HCT116 (cell line): ENCODE measurements at regions not wholly inside any gene's neighbourhood (a gene's known extent, or its start where the extent isn't known, plus 50 kb on each side); places are given as distances from the start of the nearest gene placed in this dataset.

ENCODE experiments used
- ATAC-seq: fragments of 200-7000 bp; cut with Tn5 transposase; 2 replicates; pipeline ENCODE4 v1.9.1; 2020; ENCODE audit warnings: mild to moderate bottlenecking, moderate library complexity
- BruUV-seq: library from RNA; stranded (reverse); fragments of 400-500 nt; replicated peaks from 2 replicates; lab custom pipeline; 2021; lab: Mats Ljungman, UMichigan
- CTCF ChIA-PET: fragments of 300-600 bp; sonication (Branson Sonifier 250); formaldehyde crosslinking; loops from one replicate; lab custom pipeline; 2021; ENCODE audit warnings: antibody characterized with exemption; lab: Charles Lee
- POLR2A ChIA-PET: fragments of 300-600, 350-600 bp; sonication (Branson Sonifier 250); formaldehyde crosslinking; loops from one replicate; lab custom pipeline; 2021; ENCODE audit warnings: antibody characterized with exemption; lab: Charles Lee
- RAD21 ChIA-PET, 2 experiments: fragments of 300-600 bp; sonication (Branson Sonifier 250); formaldehyde crosslinking; loops; one replicate each; lab custom pipeline; 2023; ENCODE audit warnings: low total read pairs in 2 of 2; ENCODE audit not compliant: uncharacterized antibody in 2 of 2, unreplicated experiment in 2 of 2, low non-redundant PET in 1 of 2; lab: Charles Lee
- DNase-seq: peaks from one replicate; pipeline ENCODE4 v3.0.0-alpha.2; 2010; ENCODE audit warnings: low read depth, low spot score
- H2AFZ ChIP-seq: fragments of 200-600 bp; shearing (Covaris generic), sonication (generic); 2 replicates; pipeline ENCODE4 v1.6.1; 2017; ENCODE audit warnings: low read depth, mixed run types, mixed read lengths, antibody characterized with exemption, low read length; ENCODE audit not compliant: poor library complexity, severe bottlenecking
- H3K27ac ChIP-seq: 2 replicates; pipeline ENCODE4 v1.5.1; 2012; ENCODE audit warnings: low read depth, low read length
- H3K27me3 ChIP-seq: fragments of 200-600 bp; sonication (generic); 2 replicates; pipeline ENCODE4 v1.6.1; 2016; ENCODE audit warnings: mixed run types, low read length, mixed read lengths; ENCODE audit not compliant: insufficient read depth
- H3K36me3 ChIP-seq, 2 experiments: fragments of 200-500 bp in 1 of 2; fragments of 200-600 bp in 1 of 2; sonication (Bioruptor generic) in 1 of 2; sonication (generic) in 1 of 2; 2 replicates each; pipeline versions ENCODE4 v1.5.1 to v1.6.1; 2014 to 2016; ENCODE audit warnings: low read length in 2 of 2, inconsistent platforms in 1 of 2, mixed read lengths in 1 of 2, mixed run types in 1 of 2; ENCODE audit not compliant: insufficient read depth in 2 of 2, control insufficient read depth in 1 of 2
- H3K4me1 ChIP-seq, 2 experiments: fragments of 200-600 bp in 1 of 2; sonication (generic) in 1 of 2; 2 replicates each; pipeline versions ENCODE4 v1.5.1 to v1.6.1; 2012 to 2017; ENCODE audit warnings: low read length in 2 of 2, inconsistent platforms in 1 of 2, mild to moderate bottlenecking in 1 of 2, mixed read lengths in 1 of 2, mixed run types in 1 of 2, moderate library complexity in 1 of 2; ENCODE audit not compliant: insufficient read depth in 2 of 2, control insufficient read depth in 1 of 2
- H3K4me2 ChIP-seq: fragments of 200-600 bp; sonication (generic); 2 replicates; pipeline ENCODE4 v1.6.1; 2017; ENCODE audit warnings: mixed run types, low read length, mixed read lengths
- H3K4me3 ChIP-seq, 2 experiments: fragments of 200-600 bp in 1 of 2; sonication (generic) in 1 of 2; replicated peaks in 1 of 2; 2 replicates each; pipeline ENCODE4 v1.5.1; 2011 to 2016; ENCODE audit warnings: low read length in 2 of 2, control low read depth in 1 of 2, low read depth in 1 of 2, mild to moderate bottlenecking in 1 of 2, mixed read lengths in 1 of 2, mixed run types in 1 of 2
- H3K79me2 ChIP-seq: fragments of 200-600 bp; sonication (generic); 2 replicates; pipeline ENCODE4 v1.6.1; 2017; ENCODE audit warnings: mild to moderate bottlenecking, mixed run types, low read length, moderate library complexity, mixed read lengths; ENCODE audit not compliant: insufficient read depth
- H3K9ac ChIP-seq: fragments of 200-600 bp; sonication (generic); 2 replicates; pipeline ENCODE4 v1.6.1; 2016; ENCODE audit warnings: low read length, mixed read lengths
- H3K9me2 ChIP-seq: fragments of 200-600 bp; sonication (generic), shearing (Covaris generic); 2 replicates; pipeline ENCODE4 v1.6.1; 2017; ENCODE audit warnings: mixed run types, mild to moderate bottlenecking, moderate library complexity; ENCODE audit not compliant: insufficient read depth
- H3K9me3 ChIP-seq, 2 experiments: fragments of 200-500 bp in 1 of 2; fragments of 200-600 bp in 1 of 2; sonication (Bioruptor generic) in 1 of 2; sonication (generic) in 1 of 2; 2 replicates each; pipeline ENCODE4 v1.6.1; 2014 to 2017; ENCODE audit warnings: low read length in 2 of 2, mixed read lengths in 2 of 2, inconsistent platforms in 1 of 2, low read depth in 1 of 2, mild to moderate bottlenecking in 1 of 2, mixed run types in 1 of 2, moderate library complexity in 1 of 2; ENCODE audit not compliant: control insufficient read depth in 1 of 2, insufficient read depth in 1 of 2
- H4K20me1 ChIP-seq: fragments of 200-600 bp; sonication (generic), shearing (Covaris generic); 2 replicates; pipeline ENCODE4 v1.6.1; 2017; ENCODE audit warnings: mixed run types, mild to moderate bottlenecking, moderate library complexity; ENCODE audit not compliant: insufficient read depth
- ATF3 ChIP-seq: IDR thresholded peaks from 2 replicates; pipeline ENCODE4 v1.6.1; 2012
- CTCF ChIP-seq, 3 experiments: fragments of 200-600 bp in 1 of 3; sonication (generic) in 1 of 3; IDR thresholded peaks in 2 of 3; conservative IDR thresholded peaks in 1 of 3; 2 replicates each; pipeline ENCODE4 v1.5.1; 2012 to 2017; ENCODE audit warnings: low read depth in 2 of 3, low read length in 2 of 3, antibody characterized with exemption in 1 of 3, borderline replicate concordance in 1 of 3, control low read depth in 1 of 3, mild to moderate bottlenecking in 1 of 3, mixed read lengths in 1 of 3, mixed run types in 1 of 3, moderate library complexity in 1 of 3; ENCODE audit not compliant: insufficient read depth in 1 of 3
- EGR1 ChIP-seq: IDR thresholded peaks from 2 replicates; pipeline ENCODE4 v1.6.1; 2012; ENCODE audit warnings: low read depth
- ELF1 ChIP-seq: IDR thresholded peaks from 2 replicates; pipeline ENCODE4 v1.6.1; 2012; ENCODE audit warnings: low read depth, borderline replicate concordance
- EZH2phosphoT487 ChIP-seq: fragments of 200-600 bp; IDR thresholded peaks from 2 replicates; pipeline ENCODE4 v1.6.1; 2018; ENCODE audit warnings: antibody characterized with exemption, borderline replicate concordance
- FOSL1 ChIP-seq: IDR thresholded peaks from 2 replicates; pipeline ENCODE4 v1.6.1; 2012; ENCODE audit warnings: low read depth
- JUND ChIP-seq: IDR thresholded peaks from 2 replicates; pipeline ENCODE4 v1.6.1; 2012
- MAX ChIP-seq: IDR thresholded peaks from 2 replicates; pipeline ENCODE4 v1.6.1; 2012
- POLR2A ChIP-seq: IDR thresholded peaks from 2 replicates; pipeline ENCODE4 v1.7.0; 2011; ENCODE audit warnings: borderline replicate concordance; ENCODE audit not compliant: insufficient read depth, insufficient read length; ENCODE audit errors: extremely low read depth
- POLR2AphosphoS5 ChIP-seq: IDR thresholded peaks from 2 replicates; pipeline ENCODE4 v1.6.1; 2011; ENCODE audit warnings: mild to moderate bottlenecking, low read depth, low read length, moderate library complexity
- RAD21 ChIP-seq: IDR thresholded peaks from 2 replicates; pipeline ENCODE4 v1.6.1; 2012; ENCODE audit warnings: low read depth, mild to moderate bottlenecking
- REST ChIP-seq: IDR thresholded peaks from 2 replicates; pipeline ENCODE4 v1.6.1; 2012; ENCODE audit warnings: low read depth
- SIN3A ChIP-seq: IDR thresholded peaks from 2 replicates; pipeline ENCODE4 v1.6.1; 2012; ENCODE audit warnings: low read depth
- SP1 ChIP-seq: IDR thresholded peaks from 2 replicates; pipeline ENCODE4 v1.6.1; 2012; ENCODE audit warnings: low read depth
- SRF ChIP-seq: IDR thresholded peaks from 2 replicates; pipeline ENCODE4 v1.6.1; 2012; ENCODE audit warnings: low read depth
- TCF7L2 ChIP-seq: IDR thresholded peaks from 2 replicates; pipeline ENCODE4 v1.7.0; 2011; ENCODE audit warnings: borderline replicate concordance, inconsistent platforms; ENCODE audit not compliant: insufficient read depth, insufficient read length; ENCODE audit errors: extremely low read depth
- YY1 ChIP-seq: IDR thresholded peaks from 2 replicates; pipeline ENCODE4 v1.6.1; 2011; ENCODE audit warnings: low read length, low read depth, moderate library complexity, mild to moderate bottlenecking; ENCODE audit not compliant: insufficient replicate concordance; ENCODE audit errors: extremely low read depth
- ZBTB33 ChIP-seq: IDR thresholded peaks from 2 replicates; pipeline ENCODE4 v1.6.1; 2011; ENCODE audit warnings: mild to moderate bottlenecking, low read length, moderate library complexity; ENCODE audit not compliant: insufficient replicate concordance; ENCODE audit errors: extremely low read depth
- ZFX ChIP-seq: fragments of 450-650 bp; IDR thresholded peaks from 2 replicates; pipeline ENCODE4 v1.6.1; 2017
- ZNF274 ChIP-seq: fragments of 200-500 bp; sonication (Bioruptor generic); IDR thresholded peaks from 2 replicates; pipeline ENCODE4 v1.6.1; 2014; ENCODE audit warnings: mild to moderate bottlenecking, low read depth, low read length, inconsistent platforms
- intact Hi-C: fragments of 100-400 bp; cut with micrococcal nuclease; formaldehyde crosslinking; loops from 2 replicates; pipeline ENCODE4 v1.10.0; 2022

- Histone ChIP-seq H2AFZ (no peak overlapping the region), H3K27me3 (no peaks in the 10 kb centered on the region), H3K36me3 (no peaks in the 10 kb centered on the region), H3K4me2 (no peak overlapping the region), H3K4me1 (no peaks in the 10 kb centered on the region), H3K27ac (no peak overlapping the region), H3K9ac (no peak overlapping the region), H3K79me2 (no peaks in the 10 kb centered on the region), H3K9me2 (no peaks in the 10 kb centered on the region), H4K20me1 (no peaks in the 10 kb centered on the region), H3K9me3 (no peaks in the 10 kb centered on the region), H3K4me3 (no peak overlapping the region)
- ChIA-PET CTCF (no interaction called here), POLR2A (no interaction called here), RAD21 (no interaction called here)
- no peak for DNase-seq
- no peak for ATAC-seq
- no TSS peak for BruUV-seq
- intact Hi-C loops = no loop called here
- TF ChIP-seq CTCF (IDR thresholded peaks at IDR 0.05 in 2 of 3, conservative IDR thresholded peaks at IDR 0.05 in 1 of 3; ENCODE audit: borderline replicate concordance in 1 of 3, insufficient read depth in 1 of 3, low read depth in 2 of 3, low read length in 2 of 3) (no peak), ZNF274 (no peak), JUND (no peak), POLR2AphosphoS5 (no peak), SRF (no peak), ZFX (no peak), REST (no peak), SP1 (no peak), RAD21 (no peak), SIN3A (no peak), MAX (no peak), EZH2phosphoT487 (no peak), ZBTB33 (no peak), TCF7L2 (no peak), EGR1 (no peak), ATF3 (no peak), FOSL1 (no peak), YY1 (no peak), POLR2A (no peak), ELF1 (no peak)
These were observed 880.1 kb upstream of the NR2F2 start for GRCh38 chr15:95450413-95450812.
